ENCODE measurements at regions not wholly inside any gene's neighbourhood (a gene's known extent, or its start where the extent isn't known, plus 50 kb on each side); places are given as distances from the start of the nearest gene placed in this dataset.

GRCh38 chr5:173534031-173534430, 82.4 kb downstream of the BOD1 start:
- H3K4me1 ChIP-seq (replicated peaks in 1 of 2), result no peaks in the 10 kb centered on the region
- intact Hi-C loops (cut with DNase I), result no loop called here
- peaks cover 7% of the 10 kb centered on the region for H3K27me3 ChIP-seq
- H3K4me3 ChIP-seq, result no peak overlapping the region
- WGBS, 4 donors, result 29 to 50% (median 34%) methylated on average over 1 of the region's 1 CpG
- no peak for DNase-seq
- no peaks in the 10 kb centered on the region for H3K36me3 ChIP-seq (replicated peaks in 1 of 2)
- H3K27ac ChIP-seq, result no peak overlapping the region
- TF ChIP-seq POLR2A (IDR thresholded peaks at IDR 0.05), result no peak
- no peak for TF ChIP-seq CTCF (IDR thresholded peaks at IDR 0.05)
- H3K9me3 ChIP-seq (replicated peaks in 1 of 3), result no peaks in the 10 kb centered on the region

DNA sequence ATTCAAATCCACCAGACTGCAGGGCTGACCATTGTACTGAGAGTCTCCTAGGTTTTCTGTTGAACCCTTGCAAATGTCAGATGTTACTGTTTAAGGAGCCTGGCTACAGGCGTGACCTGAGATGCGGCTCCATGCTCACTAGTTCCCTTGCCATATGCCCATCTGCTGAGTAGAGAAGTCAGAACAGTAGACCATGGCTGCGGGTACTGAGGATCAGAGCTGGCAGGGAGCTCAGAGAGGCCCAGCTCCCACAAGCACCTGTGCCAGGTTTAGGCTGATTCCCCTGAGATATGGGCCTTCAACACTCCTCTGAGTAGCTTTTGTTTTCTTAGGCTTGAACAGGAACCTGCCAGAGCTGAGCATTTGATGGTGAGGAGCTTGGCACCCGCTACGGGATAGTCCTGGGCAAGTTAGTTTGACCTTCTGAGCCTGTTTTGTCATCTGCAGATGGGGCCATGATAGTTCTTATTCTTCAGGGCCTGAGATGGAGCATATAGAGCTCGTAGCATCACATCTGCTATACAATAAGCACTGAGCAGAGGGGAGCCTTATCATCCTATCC, 83.7 kb downstream of the BOD1 start:
- TF ChIP-seq CTCF (IDR thresholded peaks at IDR 0.05), result no peak
- no peak for TF ChIP-seq POLR2A (IDR thresholded peaks at IDR 0.05)
- H3K4me1 ChIP-seq (replicated peaks in 1 of 2), result no peaks in the 10 kb centered on the region
- H3K4me3 ChIP-seq, result no peak overlapping the region
- no peaks in the 10 kb centered on the region for H3K36me3 ChIP-seq (replicated peaks in 1 of 2)
- H3K27me3 ChIP-seq, result no peaks in the 10 kb centered on the region
- no peaks in the 10 kb centered on the region for H3K9me3 ChIP-seq (replicated peaks in 1 of 3)
- intact Hi-C loops (cut with DNase I), result no loop called here
- 85 to 97% (median 96%) methylated on average over 3 to 6 of the region's 6 CpGs for whole genome bisulfite sequencing, 4 donors
- no peak for DNase-seq
- H3K27ac ChIP-seq, result no peak overlapping the region

GRCh38 chr5:173531863-173532262, 84.6 kb downstream of the BOD1 start:
- Histone ChIP-seq H3K4me1 (replicated peaks in 1 of 2) (no peaks in the 10 kb centered on the region), H3K27me3 (no peaks in the 10 kb centered on the region), H3K4me3 (no peak overlapping the region), H3K9me3 (replicated peaks in 1 of 3) (no peaks in the 10 kb centered on the region), H3K27ac (no peak overlapping the region), H3K36me3 (replicated peaks in 1 of 2) (no peaks in the 10 kb centered on the region)
- 81 to 84% (median 83%) methylated on average over 9 of the region's 9 CpGs for WGBS, 4 donors
- DNase-seq, result no peak
- intact Hi-C loops (cut with DNase I), result no loop called here
- TF ChIP-seq POLR2A (IDR thresholded peaks at IDR 0.05) (no peak), CTCF (IDR thresholded peaks at IDR 0.05) (no peak)

GRCh38 chr5:173530547-173530946, 85.9 kb downstream of the BOD1 start:
- intact Hi-C loops (cut with DNase I), result no loop called here
- H3K27ac ChIP-seq, result no peak overlapping the region
- no peaks in the 10 kb centered on the region for H3K36me3 ChIP-seq (replicated peaks in 1 of 2)
- no peak for DNase-seq
- H3K27me3 ChIP-seq, result no peaks in the 10 kb centered on the region
- no peak overlapping the region for H3K4me3 ChIP-seq
- WGBS, 4 donors, result 70 to 88% (median 83%) methylated on average over 4 of the region's 4 CpGs
- no peak for TF ChIP-seq CTCF (IDR thresholded peaks at IDR 0.05)
- no peak for TF ChIP-seq POLR2A (IDR thresholded peaks at IDR 0.05)
- H3K9me3 ChIP-seq (replicated peaks in 1 of 3), result no peaks in the 10 kb centered on the region
- H3K4me1 ChIP-seq (replicated peaks in 1 of 2), result no peaks in the 10 kb centered on the region

Measured in adrenal gland (tissue), 9 donors.